ENCODE measurements at regions not wholly inside any gene's neighbourhood (a gene's known extent, or its start where the extent isn't known, plus 50 kb on each side); places are given as distances from the start of the nearest gene placed in this dataset.

DNA sequence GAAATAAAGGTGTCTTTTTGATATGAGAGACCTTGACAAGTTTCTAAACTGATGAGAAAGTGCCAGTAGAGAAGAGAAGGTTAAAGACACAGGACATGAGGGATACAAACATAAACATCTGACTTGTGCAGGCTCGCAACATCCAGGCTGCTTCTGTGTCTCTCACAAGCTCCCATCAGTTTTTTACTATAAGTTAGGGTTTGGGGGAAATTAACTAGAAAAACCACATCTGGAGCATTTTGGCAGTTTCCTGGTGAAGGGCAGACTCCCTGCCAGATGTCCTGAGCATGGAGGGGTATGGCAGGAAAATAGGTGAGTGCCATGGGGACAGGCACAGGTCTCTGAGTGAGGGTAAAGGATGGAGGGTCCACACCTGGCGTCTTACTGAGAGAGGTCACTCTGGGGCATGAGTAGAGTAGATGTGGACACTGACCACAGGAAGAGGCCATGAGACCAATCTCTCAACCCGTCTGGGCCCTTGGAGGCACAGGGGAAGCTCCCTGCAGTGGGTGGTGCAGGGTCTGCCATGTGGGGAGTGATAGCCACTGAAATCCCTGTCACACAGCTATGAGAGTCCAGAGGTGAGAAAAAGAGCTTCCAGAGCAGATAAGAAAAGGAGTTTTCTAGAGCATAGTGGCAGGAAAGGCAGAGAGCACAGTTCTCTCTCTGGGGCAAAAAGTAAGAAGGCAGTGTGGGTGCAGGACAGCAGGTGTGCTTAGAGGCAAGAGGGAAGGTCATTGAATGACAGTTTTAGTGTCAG is 193.3 kb upstream of the SYNDIG1 start:
- WGBS, 2 experiments (ENCODE audit: insufficient coverage in 1 of 2, insufficient read length in 1 of 2): 83% methylated on average over 3 of the region's 3 CpGs
- TF ChIP-seq, protein P1, sequence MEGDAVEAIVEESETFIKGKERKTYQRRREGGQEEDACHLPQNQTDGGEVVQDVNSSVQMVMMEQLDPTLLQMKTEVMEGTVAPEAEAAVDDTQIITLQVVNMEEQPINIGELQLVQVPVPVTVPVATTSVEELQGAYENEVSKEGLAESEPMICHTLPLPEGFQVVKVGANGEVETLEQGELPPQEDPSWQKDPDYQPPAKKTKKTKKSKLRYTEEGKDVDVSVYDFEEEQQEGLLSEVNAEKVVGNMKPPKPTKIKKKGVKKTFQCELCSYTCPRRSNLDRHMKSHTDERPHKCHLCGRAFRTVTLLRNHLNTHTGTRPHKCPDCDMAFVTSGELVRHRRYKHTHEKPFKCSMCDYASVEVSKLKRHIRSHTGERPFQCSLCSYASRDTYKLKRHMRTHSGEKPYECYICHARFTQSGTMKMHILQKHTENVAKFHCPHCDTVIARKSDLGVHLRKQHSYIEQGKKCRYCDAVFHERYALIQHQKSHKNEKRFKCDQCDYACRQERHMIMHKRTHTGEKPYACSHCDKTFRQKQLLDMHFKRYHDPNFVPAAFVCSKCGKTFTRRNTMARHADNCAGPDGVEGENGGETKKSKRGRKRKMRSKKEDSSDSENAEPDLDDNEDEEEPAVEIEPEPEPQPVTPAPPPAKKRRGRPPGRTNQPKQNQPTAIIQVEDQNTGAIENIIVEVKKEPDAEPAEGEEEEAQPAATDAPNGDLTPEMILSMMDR (conservative IDR thresholded peaks at IDR 0.05): no peak

DNA sequence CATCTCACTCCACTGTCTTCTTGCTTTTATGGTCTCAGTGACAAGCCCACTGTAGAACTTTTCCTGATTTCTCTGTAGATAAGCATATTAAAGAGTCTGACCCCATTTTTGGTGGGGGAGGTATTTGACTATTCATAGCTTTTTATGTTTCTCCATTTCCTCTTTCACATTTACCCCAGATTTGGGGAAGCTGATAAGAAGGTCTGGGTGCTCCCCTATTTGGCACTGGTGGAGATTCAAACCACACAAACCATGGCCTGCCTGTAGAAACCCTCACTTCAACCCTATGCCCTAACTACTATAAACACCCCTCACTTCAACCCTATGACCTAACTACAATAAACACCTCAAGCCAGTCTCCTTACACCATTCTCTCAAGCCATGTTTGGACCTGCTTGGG is 196.2 kb upstream of the SYNDIG1 start:
- Histone ChIP-seq H3K36me3 (ENCODE audit: control insufficient read depth, insufficient read depth, low read length) (no peaks in the 10 kb centered on the region), H3K9ac (ENCODE audit: extremely low read depth, low read length, poor library complexity, severe bottlenecking) (no peak overlapping the region), H3K27ac (ENCODE audit: low read depth, low read length) (no peak overlapping the region), H3K4me3 (ENCODE audit: low read length) (no peak overlapping the region), H3K4me1 (ENCODE audit: control insufficient read depth, insufficient read depth, low read length) (peaks cover 8% of the 10 kb centered on the region), H3K9me3 (ENCODE audit: control insufficient read depth, low read length) (peaks cover 11% of the 10 kb centered on the region), H3K27me3 (ENCODE audit: control insufficient read depth, insufficient read depth, low read length, poor library complexity, severe bottlenecking) (no peaks in the 10 kb centered on the region)
- Mint-ChIP-seq H3K36me3 (ENCODE audit: low read depth) (no peaks in the 10 kb centered on the region), H3K4me3 (no peak overlapping the region), H3K4me1 (peaks cover 11% of the 10 kb centered on the region), H3K27ac (no peak overlapping the region), H3K9me3 (no peaks in the 10 kb centered on the region), H3K27me3 (ENCODE audit: insufficient read depth) (no peaks in the 10 kb centered on the region)
- DNase-seq: no peak
- TF ChIP-seq, protein P1 (conservative IDR thresholded peaks at IDR 0.05): no peak

More for the DNA sequence above, 193.3 kb upstream of the SYNDIG1 start:
- Histone ChIP-seq H3K4me3 (ENCODE audit: low read length) (no peak overlapping the region), H3K27me3 (ENCODE audit: control insufficient read depth, insufficient read depth, low read length, poor library complexity, severe bottlenecking) (no peaks in the 10 kb centered on the region), H3K27ac (ENCODE audit: low read depth, low read length) (no peak overlapping the region), H3K36me3 (ENCODE audit: control insufficient read depth, insufficient read depth, low read length) (no peaks in the 10 kb centered on the region), H3K4me1 (ENCODE audit: control insufficient read depth, insufficient read depth, low read length) (peaks cover 8% of the 10 kb centered on the region), H3K9ac (ENCODE audit: extremely low read depth, low read length, poor library complexity, severe bottlenecking) (no peak overlapping the region), H3K9me3 (ENCODE audit: control insufficient read depth, low read length) (peaks cover 11% of the 10 kb centered on the region)
- Mint-ChIP-seq H3K4me3 (no peak overlapping the region), H3K9me3 (no peaks in the 10 kb centered on the region), H3K27me3 (ENCODE audit: insufficient read depth) (no peaks in the 10 kb centered on the region), H3K36me3 (ENCODE audit: low read depth) (no peaks in the 10 kb centered on the region), H3K27ac (no peak overlapping the region), H3K4me1 (peaks cover 11% of the 10 kb centered on the region)
- DNase-seq: no peak

DNA sequence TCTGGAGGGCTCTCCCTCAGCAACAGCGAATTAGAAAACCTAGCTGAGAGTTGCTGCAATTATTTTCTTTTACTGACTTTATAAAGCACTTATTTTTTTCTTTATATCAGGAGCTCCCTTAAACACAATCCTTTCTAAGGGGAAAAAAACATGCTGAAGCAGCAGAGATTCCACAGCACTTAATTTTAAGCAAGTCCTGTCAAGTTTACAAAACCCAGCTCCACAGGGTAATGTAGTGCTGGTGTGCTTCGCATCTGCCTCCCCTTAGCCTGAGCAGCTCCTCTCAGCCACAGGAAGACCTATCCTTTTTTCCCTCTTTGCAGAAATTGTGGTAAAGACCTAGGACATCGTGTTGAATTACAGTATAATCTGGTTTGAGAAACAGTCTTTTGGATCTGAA is 208.1 kb upstream of the SYNDIG1 start:
- H3K27ac Mint-ChIP-seq: no peak overlapping the region
- WGBS, 2 experiments (ENCODE audit: insufficient coverage in 1 of 2, insufficient read length in 1 of 2): 83 to 92% methylated on average over 1 to 3 of the region's 3 CpGs
- H3K9me3 ChIP-seq (ENCODE audit: control insufficient read depth, low read length): no peaks in the 10 kb centered on the region

More for the DNA sequence above, 208.1 kb upstream of the SYNDIG1 start:
- H3K9me3 Mint-ChIP-seq: no peaks in the 10 kb centered on the region
- TF ChIP-seq, protein P1 (conservative IDR thresholded peaks at IDR 0.05): no peak
- H3K4me3 ChIP-seq (ENCODE audit: low read length): no peak overlapping the region
- no peak overlapping the region for H3K9ac ChIP-seq (ENCODE audit: extremely low read depth, low read length, poor library complexity, severe bottlenecking)
- H3K4me1 Mint-ChIP-seq: peaks cover 16% of the 10 kb centered on the region
- no peaks in the 10 kb centered on the region for H3K27me3 ChIP-seq (ENCODE audit: control insufficient read depth, insufficient read depth, low read length, poor library complexity, severe bottlenecking)
- H3K36me3 ChIP-seq (ENCODE audit: control insufficient read depth, insufficient read depth, low read length): no peaks in the 10 kb centered on the region
- no peak for DNase-seq
- H3K36me3 Mint-ChIP-seq (ENCODE audit: low read depth): no peaks in the 10 kb centered on the region
- H3K4me3 Mint-ChIP-seq: no peak overlapping the region
- H3K4me1 ChIP-seq (ENCODE audit: control insufficient read depth, insufficient read depth, low read length): no peaks in the 10 kb centered on the region
- H3K27ac ChIP-seq (ENCODE audit: low read depth, low read length): no peak overlapping the region
- H3K27me3 Mint-ChIP-seq (ENCODE audit: insufficient read depth): no peaks in the 10 kb centered on the region
